Activated naive CD4-positive, alpha-beta T cell treated with Interleukin-2 at 50 U/mL for 16 hours (primary cell): ENCODE measurements at regions not wholly inside any gene's neighbourhood (a gene's known extent, or its start where the extent isn't known, plus 50 kb on each side); places are given as distances from the start of the nearest gene placed in this dataset.
"Not testable (repeated sequence)": the region's sequence is repeated elsewhere in the genome, so short reads cannot be mapped to it uniquely, and the experiment has no call there.

ENCODE experiments used
- DNase-seq: peaks from one replicate; pipeline ENCODE4 v3.0.0-alpha.2; 2020

DNA sequence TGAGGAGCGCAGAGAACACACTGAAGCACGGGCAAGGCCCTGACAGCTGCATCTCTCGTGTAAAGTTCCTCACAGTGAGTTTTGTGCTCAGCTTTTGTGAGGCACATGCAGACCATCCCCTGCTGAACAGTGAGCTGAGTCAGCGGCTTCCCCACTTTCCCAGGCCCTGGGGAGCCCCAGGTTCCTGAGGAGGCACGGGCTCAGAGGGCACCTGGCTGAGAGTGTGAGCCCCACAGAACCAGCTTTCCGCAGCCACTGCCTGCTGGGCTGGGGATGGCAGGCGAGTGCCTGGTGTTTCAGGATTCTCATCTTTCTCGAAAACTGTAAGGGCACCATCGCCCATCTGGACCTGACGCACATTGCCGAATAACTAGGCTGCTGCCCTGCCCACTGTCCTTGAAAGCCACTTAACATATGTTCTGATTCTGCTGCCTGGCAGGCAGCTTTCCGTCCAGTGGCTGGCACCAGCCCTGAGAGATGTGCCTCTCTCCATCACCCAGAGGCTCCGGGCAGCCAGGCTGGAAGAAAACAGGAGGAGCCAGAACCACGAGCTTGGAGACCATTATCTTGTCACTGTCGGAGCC lies 266.7 kb upstream of the FOXF1 start:
- DNase-seq, result no peak

DNA sequence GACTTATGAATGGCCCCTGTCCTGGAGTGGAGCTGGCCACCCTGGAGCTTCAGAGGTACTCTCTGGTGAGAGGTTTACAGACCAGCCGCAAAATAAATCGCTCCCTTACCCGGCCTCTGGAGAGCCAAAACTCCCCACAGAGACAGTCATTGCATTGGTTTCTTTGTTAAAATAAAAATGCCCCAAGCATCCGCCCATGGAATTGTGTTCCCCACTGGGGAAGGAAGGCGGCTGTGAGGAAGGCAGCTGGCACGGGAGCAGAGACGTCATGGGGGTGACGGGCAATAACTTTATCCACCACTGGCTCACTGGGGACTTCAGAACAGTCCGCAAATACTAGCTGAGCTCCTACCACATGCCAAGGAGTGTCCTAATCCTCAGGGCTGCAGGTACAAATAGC lies 266.2 kb upstream of the FOXF1 start:
- DNase-seq, result no peak

- no peak for DNase-seq
Measured at GRCh38 chr16:86244936-86245335, 265.4 kb upstream of the FOXF1 start.

GRCh38 chr16:86245351-86245750 lies 265.0 kb upstream of the FOXF1 start:
- no peak for DNase-seq

DNA sequence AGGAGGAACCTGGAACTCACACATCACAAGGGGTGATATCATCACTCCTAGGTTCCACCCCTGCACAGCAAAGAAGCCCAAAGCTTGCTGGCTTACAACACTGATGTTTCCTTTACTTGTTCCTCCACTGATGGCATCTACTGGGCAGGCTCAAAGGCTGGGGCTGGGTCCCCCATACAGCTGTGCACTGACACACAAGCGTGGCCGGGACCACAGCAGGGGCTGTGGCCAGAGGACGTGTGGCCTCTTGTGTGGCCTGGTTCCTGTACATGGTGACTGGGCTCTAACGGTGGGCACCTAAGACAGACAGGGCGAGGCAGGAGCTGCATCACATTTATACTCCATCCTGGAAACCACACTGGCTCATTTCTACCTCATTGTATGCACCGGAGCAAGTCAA lies 264.4 kb upstream of the FOXF1 start:
- DNase-seq, result no peak

DNA sequence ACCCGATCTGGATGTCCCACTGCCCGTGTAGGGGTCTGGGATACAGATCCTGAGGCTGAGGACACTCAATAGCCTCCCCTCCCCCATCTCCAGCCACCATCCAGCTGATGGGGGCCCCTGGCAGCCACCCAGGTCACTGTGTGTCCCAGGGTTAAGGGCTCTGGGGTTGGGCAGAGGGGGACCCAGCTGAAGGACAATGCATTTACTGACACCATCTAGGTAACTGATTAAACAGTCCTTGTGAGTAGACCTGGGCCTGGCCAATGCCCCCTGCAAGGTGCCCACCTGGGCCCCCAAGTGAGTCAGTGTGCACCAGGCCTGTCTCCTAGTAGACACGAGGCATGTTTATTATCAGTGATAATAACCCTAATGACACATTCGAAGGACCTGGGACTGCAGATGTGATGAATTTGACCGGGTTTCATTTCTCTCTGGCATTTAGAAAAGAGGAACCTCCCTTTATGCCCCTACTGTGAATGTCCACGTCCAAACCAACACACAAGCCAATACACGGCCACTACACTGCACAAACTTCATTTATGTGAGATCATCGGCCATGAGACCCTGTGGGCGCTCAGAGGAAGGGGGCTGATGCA lies 261.9 kb upstream of the FOXF1 start:
- no peak for DNase-seq

DNA sequence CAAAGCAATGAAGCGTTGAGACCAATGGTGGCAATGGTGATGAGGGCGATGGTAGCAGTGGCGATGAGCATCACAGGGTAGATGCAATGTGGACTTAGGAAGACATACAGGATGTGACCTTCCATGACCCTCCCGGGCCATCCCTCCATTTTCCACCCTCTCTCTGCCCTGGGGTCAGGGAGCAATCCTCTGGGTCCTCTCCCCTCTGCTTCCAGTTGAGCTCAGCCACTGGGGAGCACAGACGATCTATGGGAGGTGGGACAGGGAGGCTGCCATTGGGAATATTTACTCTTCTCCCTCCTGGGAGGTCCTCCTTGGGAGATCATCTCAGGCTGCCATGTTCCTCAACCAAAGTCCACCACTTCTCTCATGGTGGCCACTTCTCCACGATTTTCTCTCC lies 260.7 kb upstream of the FOXF1 start:
- DNase-seq, result no peak

DNA sequence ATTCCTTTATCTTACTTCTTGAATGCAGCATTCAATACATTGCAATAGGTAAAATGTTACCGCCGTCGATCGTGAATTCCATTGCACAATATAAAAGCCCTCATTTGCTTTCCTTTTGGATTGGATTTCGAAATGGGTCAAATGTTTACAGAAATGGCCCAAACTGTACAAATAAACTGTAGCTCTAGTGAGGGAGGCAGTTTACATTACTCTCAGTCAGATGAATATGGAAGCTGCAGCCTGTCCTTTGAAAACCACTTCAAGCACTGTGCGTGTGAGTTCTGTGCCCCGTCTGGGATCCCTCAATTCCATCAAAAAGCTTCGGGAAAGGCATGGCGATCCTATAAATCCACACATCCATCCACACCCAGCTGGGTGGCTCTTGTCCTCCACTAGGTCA lies 258.6 kb upstream of the FOXF1 start:
- no peak for DNase-seq

DNA sequence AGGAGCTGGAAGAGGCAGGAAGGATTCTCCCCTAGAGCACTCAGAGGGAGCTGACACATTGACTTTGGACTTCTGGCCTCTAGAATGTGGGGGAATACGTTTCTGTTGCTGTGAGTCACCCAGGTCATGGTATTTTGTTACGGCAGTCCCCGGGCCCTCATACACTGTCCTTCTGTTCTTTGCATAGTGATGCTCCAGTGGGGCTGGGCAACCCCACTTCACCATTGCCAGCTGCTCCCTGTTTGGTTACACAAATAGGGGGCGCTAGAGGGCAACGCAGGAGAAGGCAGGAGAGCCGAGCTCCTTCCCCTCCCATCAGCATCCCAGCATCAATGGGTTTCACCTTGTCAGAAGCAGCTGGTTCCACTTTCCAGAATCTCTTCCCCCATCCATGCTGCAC lies 257.7 kb upstream of the FOXF1 start:
- DNase-seq, result no peak

DNA sequence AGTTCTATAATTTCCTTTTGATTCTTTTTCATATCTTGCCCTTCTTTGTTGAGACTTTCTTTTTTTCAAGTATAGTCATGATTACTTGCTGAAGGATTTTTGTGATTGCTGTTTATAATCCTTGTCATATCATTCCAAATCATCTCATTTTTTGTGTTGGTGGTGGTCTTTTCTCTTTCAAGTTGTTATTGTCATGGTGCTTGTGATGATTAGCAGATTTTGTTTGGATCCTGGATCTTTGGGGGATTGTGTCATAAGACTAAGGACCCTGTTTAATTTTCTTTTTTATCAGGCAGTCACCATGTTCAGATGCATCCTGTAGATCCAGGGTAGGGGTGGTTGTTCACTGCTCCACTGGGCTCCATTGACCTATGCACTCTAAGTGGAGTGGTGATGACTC lies 254.4 kb upstream of the FOXF1 start:
- no peak for DNase-seq

DNA sequence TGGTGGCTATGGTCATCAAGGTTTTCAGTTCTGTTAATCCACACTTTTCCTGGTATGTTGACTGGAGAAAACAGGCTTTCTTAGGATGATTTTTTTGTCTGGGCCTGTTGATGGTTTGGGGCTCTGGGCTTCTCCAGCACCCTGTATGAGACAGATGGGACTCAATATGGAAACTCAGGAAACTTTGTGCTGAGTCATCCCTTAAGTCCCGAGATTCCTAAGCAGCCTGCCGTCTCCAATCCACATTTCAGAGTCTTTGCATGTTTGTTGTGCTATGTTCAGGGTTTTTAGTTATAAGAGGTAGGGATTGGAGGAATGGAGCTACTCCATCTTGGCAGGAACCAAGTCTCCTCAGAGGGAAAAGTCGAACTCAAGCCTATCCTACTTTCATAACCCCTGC lies 253.3 kb upstream of the FOXF1 start:
- no peak for DNase-seq

- DNase-seq, result no peak
Measured at GRCh38 chr16:86257546-86257945, 252.8 kb upstream of the FOXF1 start.

GRCh38 chr16:86258713-86259112 lies 251.6 kb upstream of the FOXF1 start:
- DNase-seq, result no peak

GRCh38 chr16:86259499-86259898 lies 250.8 kb upstream of the FOXF1 start:
- no peak for DNase-seq

DNA sequence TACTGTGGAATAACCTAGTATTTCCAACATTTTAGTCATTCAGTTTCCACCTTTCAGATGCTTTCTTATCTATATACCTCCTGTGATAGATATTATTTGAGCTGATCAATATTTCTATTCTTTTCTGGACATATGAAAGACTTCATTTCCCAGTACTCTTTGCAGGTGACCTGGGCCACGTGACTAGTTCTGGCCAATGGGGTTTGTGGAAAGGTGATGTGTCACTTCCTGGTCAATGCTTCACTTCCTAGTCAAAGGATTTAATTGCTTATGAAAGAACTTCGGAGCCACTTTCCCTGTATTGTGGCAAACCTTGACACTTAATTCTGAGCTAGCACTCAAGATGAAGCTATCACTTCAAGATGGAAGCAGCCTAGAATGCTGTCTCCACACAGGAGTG lies 248.9 kb upstream of the FOXF1 start:
- DNase-seq, result no peak

DNA sequence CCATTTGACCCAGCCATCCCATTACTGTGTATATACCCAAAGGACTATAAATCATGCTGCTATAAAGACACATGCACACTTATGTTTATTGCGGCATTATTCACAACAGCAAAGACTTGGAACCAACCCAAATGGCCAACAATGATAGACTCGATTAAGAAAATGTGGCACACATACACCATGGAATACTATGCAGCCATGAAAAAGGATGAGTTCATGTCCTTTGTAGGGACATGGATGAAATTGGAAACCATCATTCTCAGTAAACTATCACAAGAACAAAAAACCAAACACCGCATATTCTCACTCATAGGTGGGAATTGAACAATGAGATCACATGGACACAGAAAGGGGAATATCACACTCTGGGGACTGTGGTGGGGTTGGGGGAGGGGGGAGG lies 242.7 kb upstream of the FOXF1 start:
- not testable (repeated sequence) for DNase-seq

- no peak for DNase-seq
Measured at GRCh38 chr16:86270696-86271095, 239.6 kb upstream of the FOXF1 start.

- no peak for DNase-seq
Measured at GRCh38 chr16:86272744-86273143, 237.6 kb upstream of the FOXF1 start.

- no peak for DNase-seq
Measured at GRCh38 chr16:86277221-86277620, 233.1 kb upstream of the FOXF1 start.

DNA sequence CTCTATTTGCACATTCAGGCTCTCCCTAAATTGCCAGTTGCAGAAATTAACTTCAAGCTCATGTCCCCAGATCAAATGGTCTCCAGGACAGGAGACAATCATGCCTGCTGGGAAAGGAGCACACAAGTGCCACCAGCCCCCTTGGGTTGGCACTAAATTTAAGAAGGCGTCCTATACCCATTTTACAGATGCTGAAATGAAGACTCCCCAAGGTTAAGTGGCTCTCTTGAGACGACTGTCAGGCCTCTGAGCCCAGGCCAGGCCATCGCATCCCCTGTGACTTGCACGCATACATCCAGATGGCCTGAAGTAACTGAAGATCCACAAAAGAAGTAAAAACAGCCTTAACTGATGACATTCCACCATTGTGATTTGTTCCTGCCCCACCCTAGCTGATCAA lies 232.5 kb upstream of the FOXF1 start:
- DNase-seq, result not testable (repeated sequence)

GRCh38 chr16:86281421-86281820 lies 228.9 kb upstream of the FOXF1 start:
- no peak for DNase-seq

DNA sequence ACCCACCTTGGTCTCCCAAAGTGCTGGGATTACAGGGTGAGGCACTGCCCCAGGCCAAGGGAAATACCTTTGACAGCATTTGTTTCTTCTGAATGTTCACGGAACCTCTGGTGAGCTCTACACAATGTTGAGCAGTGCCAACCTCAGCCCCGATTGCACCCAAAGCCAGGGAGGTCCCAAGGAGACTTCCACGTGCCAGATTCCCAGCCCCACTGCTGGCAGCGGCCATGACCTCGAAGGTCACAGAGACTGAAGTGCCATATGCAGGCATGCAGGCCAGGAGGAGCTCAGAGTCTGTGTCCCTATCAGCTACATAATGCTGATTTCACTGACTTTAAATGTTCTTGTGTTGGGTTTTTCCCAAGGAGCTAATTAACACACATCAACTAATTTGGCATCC lies 226.4 kb upstream of the FOXF1 start:
- no peak for DNase-seq

DNA sequence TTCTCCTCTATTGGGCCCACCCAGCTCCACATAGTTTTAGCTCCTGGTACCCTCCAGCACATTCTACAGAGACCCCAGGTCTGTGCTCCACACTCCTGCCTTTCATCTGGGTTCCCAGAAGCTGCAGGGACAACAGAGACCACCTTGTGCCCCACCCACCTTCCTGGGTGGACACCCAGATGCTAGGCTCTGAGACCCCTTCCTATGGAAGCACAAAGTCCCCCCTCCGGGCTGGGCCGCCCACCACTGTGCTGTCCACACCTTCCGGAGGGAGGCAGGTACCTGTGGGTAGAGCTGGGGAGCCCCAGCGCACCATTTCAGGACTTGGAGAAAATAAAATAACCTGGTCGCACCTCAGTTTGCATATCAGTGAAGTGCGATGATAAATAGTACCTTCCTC lies 224.9 kb upstream of the FOXF1 start:
- DNase-seq, result no peak

GRCh38 chr16:86285938-86286921 lies 224.1 kb upstream of the FOXF1 start:
- no peak for DNase-seq
